Kidney epithelial cell (primary cell): ENCODE measurements at regions not wholly inside any gene's neighbourhood (a gene's known extent, or its start where the extent isn't known, plus 50 kb on each side); places are given as distances from the start of the nearest gene placed in this dataset.
"Not testable (repeated sequence)": the region's sequence is repeated elsewhere in the genome, so short reads cannot be mapped to it uniquely, and the experiment has no call there.

ENCODE experiments used
- DNase-seq: peaks from one replicate; pipeline ENCODE4 v3.0.0-alpha.2; 2010; ENCODE audit warnings: low read depth
- H3K27me3 ChIP-seq: 2 replicates; pipeline ENCODE4 v1.6.0; 2011; ENCODE audit warnings: low read length; ENCODE audit not compliant: control insufficient read depth, insufficient read depth
- H3K36me3 ChIP-seq: 2 replicates; pipeline ENCODE4 v1.5.1; 2011; ENCODE audit warnings: low read length; ENCODE audit not compliant: control insufficient read depth, insufficient read depth
- H3K4me3 ChIP-seq: 2 replicates; pipeline ENCODE4 v1.5.1; 2011; ENCODE audit warnings: low read depth, mild to moderate bottlenecking, control low read depth, low read length
- TF ChIP-seq, protein P1 (sequence below): IDR thresholded peaks from 2 replicates; pipeline ENCODE4 v1.5.1; 2011; ENCODE audit warnings: mild to moderate bottlenecking, moderate library complexity, low read length, control low read depth, inconsistent platforms; ENCODE audit not compliant: insufficient read depth, poor library complexity, severe bottlenecking

DNA sequence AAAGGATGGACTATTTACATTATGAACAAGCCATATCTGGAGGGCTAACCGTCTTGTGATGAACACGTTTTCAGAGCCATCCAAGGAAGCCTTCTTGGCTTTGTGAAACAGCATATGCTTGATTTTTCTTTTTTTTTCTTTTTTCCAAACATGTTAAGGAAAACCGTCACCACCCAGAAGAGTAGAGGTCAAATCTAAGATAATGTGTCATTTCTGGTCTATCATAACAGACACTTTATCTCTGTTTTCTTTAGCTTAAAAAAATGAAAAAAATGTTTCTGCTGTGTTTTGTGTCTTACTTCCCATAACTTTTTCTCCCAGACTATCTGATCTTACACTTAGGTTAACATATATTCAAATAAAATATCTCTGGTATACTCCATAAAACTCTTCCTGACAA, 76.1 kb upstream of the DGKB start:
- Histone ChIP-seq H3K27me3 (no peaks in the 10 kb centered on the region), H3K4me3 (no peak overlapping the region), H3K36me3 (no peaks in the 10 kb centered on the region)
- TF ChIP-seq, protein P1, sequence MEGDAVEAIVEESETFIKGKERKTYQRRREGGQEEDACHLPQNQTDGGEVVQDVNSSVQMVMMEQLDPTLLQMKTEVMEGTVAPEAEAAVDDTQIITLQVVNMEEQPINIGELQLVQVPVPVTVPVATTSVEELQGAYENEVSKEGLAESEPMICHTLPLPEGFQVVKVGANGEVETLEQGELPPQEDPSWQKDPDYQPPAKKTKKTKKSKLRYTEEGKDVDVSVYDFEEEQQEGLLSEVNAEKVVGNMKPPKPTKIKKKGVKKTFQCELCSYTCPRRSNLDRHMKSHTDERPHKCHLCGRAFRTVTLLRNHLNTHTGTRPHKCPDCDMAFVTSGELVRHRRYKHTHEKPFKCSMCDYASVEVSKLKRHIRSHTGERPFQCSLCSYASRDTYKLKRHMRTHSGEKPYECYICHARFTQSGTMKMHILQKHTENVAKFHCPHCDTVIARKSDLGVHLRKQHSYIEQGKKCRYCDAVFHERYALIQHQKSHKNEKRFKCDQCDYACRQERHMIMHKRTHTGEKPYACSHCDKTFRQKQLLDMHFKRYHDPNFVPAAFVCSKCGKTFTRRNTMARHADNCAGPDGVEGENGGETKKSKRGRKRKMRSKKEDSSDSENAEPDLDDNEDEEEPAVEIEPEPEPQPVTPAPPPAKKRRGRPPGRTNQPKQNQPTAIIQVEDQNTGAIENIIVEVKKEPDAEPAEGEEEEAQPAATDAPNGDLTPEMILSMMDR, result no peak
- no peak for DNase-seq

DNA sequence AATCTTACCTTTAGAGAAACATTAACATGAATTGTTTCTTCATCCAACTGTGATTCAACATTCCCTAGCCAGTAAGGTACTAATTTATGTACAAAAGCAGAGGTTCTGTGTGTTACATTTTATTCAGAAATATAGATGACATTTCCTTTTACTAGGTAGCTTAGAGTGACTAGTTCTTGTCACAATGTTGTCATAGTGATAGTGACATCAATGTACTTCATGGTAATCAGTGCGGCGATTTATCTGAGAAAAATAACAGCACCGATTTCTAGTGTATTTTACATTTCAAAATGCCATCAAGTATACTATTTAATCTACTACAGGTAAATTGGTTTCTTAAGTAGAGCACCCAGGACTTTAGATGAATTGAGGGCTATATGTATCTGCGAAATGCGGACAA, 72.1 kb upstream of the DGKB start:
- Histone ChIP-seq H3K4me3 (no peak overlapping the region), H3K27me3 (no peaks in the 10 kb centered on the region), H3K36me3 (no peaks in the 10 kb centered on the region)
- no peak for DNase-seq
- TF ChIP-seq, protein P1, result no peak

GRCh38 chr7:14973712-14974428, 71.3 kb upstream of the DGKB start:
- Histone ChIP-seq H3K4me3 (no peak overlapping the region), H3K27me3 (no peaks in the 10 kb centered on the region), H3K36me3 (no peaks in the 10 kb centered on the region)
- TF ChIP-seq, protein P1, result no peak
- no peak for DNase-seq

DNA sequence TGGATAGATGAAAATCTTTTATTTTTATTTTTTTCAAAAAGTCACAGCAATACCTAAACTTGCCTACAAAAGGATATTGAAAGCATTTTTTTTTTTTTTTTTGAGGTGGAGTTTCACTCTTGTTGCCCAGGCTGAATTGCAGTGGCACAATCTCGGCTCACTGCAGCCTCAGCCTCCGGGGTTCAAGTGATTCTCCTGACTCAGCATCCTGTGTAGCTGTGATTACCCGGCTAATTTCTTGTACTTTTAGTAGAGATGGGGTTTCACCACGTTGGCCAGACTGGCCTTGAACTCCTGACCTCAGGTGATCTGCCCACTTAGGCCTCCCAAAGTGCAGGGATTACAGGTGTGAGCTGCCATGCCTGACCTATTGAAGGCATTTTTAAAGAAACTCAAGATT, 69.1 kb upstream of the DGKB start:
- H3K4me3 ChIP-seq, H3K27me3 ChIP-seq, DNase-seq, H3K36me3 ChIP-seq: not testable (repeated sequence)

DNA sequence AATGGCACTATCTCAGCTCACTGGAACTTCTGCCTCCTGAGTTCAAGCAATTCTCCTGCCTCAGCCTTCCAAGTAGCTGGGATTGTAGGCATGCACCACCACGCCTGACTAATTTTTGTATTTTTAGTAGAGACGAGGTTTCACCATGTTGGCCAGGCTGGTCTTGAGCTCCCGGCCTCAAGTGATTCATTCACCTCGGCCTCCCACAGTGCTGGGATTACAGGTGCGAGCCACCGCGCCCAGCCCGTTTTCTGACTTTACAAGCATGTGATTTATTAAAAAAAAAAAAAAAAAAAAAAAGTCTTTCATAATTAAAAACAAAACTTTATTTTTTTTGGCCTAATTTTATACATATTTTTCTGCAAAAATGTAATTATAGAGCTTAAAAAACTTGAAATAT, 64.8 kb upstream of the DGKB start:
- not testable (repeated sequence) for H3K27me3 ChIP-seq, H3K36me3 ChIP-seq, H3K4me3 ChIP-seq, DNase-seq

- no peak overlapping the region for H3K4me3 ChIP-seq
- DNase-seq, result no peak
- H3K36me3 ChIP-seq, result no peaks in the 10 kb centered on the region
- H3K27me3 ChIP-seq, result no peaks in the 10 kb centered on the region
- TF ChIP-seq, protein P1, result no peak
Measured at GRCh38 chr7:14962778-14963177, 60.2 kb upstream of the DGKB start.

- H3K27me3 ChIP-seq, result no peaks in the 10 kb centered on the region
- no peak for DNase-seq
- TF ChIP-seq, protein P1, result no peak
- H3K36me3 ChIP-seq, result no peaks in the 10 kb centered on the region
- no peak overlapping the region for H3K4me3 ChIP-seq
Measured at GRCh38 chr7:14960721-14961120, 58.2 kb upstream of the DGKB start.
